Activated CD8-positive, alpha-beta memory T cell treated with anti-CD3 and anti-CD28 coated beads, Interleukin-2, amount 10 ng/mL, durations not matched to agents 7 days and 5 days (primary cell): ENCODE measurements at regions not wholly inside any gene's neighbourhood (a gene's known extent, or its start where the extent isn't known, plus 50 kb on each side); places are given as distances from the start of the nearest gene placed in this dataset.

Source experiments
- ATAC-seq: fragments of 150-1000 bp; cut with Tn5 transposase; one replicate; pipeline ENCODE4 v1.10.0; 2021; ENCODE audit warnings: moderate library complexity
- CTCF ChIA-PET: fragments of 350-600 bp; sonication (Branson Sonifier 250); formaldehyde crosslinking; loops from one replicate; lab custom pipeline; 2021; ENCODE audit warnings: antibody characterized with exemption; lab: Charles Lee
- DNase-seq: peaks from one replicate; pipeline ENCODE4 v3.0.0-alpha.2; 2020
- H3K27ac Mint-ChIP-seq: one replicate; pipeline ENCODE4 v1.8.0; 2021; ENCODE audit warnings: mild to moderate bottlenecking, mixed read lengths
- H3K27me3 Mint-ChIP-seq: one replicate; pipeline ENCODE4 v1.8.0; 2021; ENCODE audit warnings: mixed read lengths
- H3K36me3 Mint-ChIP-seq: one replicate; pipeline ENCODE4 v1.8.0; 2021; ENCODE audit warnings: mild to moderate bottlenecking, mixed read lengths
- H3K4me1 Mint-ChIP-seq: one replicate; pipeline ENCODE4 v1.8.0; 2021; ENCODE audit warnings: mixed read lengths
- H3K4me3 Mint-ChIP-seq: one replicate; pipeline ENCODE4 v1.8.0; 2021; ENCODE audit warnings: mild to moderate bottlenecking, moderate library complexity, mixed read lengths
- H3K9me3 Mint-ChIP-seq: one replicate; pipeline ENCODE4 v1.8.0; 2022; ENCODE audit warnings: low read depth, mixed read lengths

DNA sequence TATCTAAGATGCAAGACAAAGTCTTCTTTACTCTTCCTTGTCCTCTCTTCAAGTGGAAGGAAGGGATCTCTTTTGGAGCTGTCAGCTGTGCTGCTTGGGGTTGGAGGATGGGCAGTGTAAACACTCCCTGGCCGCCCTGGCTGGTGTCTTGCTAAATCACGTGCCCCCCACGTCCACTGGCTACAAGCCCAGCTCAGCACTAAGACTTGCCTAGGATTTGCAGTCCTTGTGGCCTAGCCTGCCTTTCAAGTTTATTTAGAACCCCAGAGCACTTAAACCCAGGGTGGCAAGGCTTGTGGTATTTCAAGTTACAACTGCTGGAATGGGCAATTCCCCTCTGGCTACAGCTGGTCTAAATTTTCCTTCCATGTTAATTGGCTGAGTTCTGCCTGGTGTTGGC is 272.4 kb upstream of the MYO3A start:
- DNase-seq: no peak
- Mint-ChIP-seq H3K4me1 (no peaks in the 10 kb centered on the region), H3K9me3 (no peaks in the 10 kb centered on the region), H3K27ac (no peak overlapping the region), H3K4me3 (no peak overlapping the region), H3K36me3 (no peaks in the 10 kb centered on the region), H3K27me3 (no peaks in the 10 kb centered on the region)
- CTCF ChIA-PET: no interaction called here
- no peak for ATAC-seq

DNA sequence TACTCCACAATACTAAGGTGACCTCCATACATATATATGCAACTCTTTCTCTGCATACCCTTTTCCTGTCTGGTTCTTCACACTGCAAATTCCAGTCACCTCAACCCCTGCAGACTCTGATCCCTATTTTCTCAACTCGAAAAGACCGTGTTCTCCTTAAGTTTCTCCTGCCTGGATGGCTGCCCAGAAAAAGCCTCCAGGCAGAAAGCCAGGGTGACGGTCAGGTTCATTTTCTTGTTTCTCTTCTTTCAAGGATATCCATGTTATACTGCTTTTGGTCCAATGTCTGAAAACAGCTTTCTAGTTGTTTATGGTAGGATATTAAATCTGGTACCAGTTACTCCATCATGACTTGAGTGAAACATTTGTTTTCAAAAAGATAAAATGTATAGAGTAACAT is 267.8 kb upstream of the MYO3A start:
- no peaks in the 10 kb centered on the region for H3K4me1 Mint-ChIP-seq
- H3K36me3 Mint-ChIP-seq: no peaks in the 10 kb centered on the region
- H3K9me3 Mint-ChIP-seq: no peaks in the 10 kb centered on the region
- H3K4me3 Mint-ChIP-seq: no peak overlapping the region
- ATAC-seq (no peak), DNase-seq (no peak)
- CTCF ChIA-PET: no interaction called here
- H3K27ac Mint-ChIP-seq: no peak overlapping the region
- H3K27me3 Mint-ChIP-seq: no peaks in the 10 kb centered on the region

DNA sequence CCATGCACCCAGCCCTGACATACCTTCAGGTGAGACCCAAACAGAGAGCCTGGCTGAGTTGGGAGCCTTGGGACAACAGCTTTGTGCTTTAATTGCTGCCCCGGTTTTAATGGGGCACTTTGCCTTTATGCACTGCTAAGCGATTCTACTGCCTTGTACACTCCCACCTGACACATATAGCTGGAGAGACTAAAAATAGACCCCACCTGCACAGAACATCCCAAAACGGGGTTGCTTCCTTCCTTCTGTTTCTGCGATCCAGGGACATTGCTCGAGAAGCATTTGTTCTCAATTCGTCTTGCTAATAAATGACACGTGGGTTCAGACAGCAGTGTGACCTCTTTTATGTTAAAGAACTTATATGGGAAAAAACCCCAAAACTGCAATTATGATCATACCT is 258.8 kb upstream of the MYO3A start:
- no peaks in the 10 kb centered on the region for H3K36me3 Mint-ChIP-seq
- H3K4me1 Mint-ChIP-seq: no peaks in the 10 kb centered on the region
- DNase-seq (no peak), ATAC-seq (no peak)
- peaks cover 3% of the 10 kb centered on the region for H3K9me3 Mint-ChIP-seq
- no peak overlapping the region for H3K4me3 Mint-ChIP-seq
- no peak overlapping the region for H3K27ac Mint-ChIP-seq
- CTCF ChIA-PET: no interaction called here
- H3K27me3 Mint-ChIP-seq: no peaks in the 10 kb centered on the region

DNA sequence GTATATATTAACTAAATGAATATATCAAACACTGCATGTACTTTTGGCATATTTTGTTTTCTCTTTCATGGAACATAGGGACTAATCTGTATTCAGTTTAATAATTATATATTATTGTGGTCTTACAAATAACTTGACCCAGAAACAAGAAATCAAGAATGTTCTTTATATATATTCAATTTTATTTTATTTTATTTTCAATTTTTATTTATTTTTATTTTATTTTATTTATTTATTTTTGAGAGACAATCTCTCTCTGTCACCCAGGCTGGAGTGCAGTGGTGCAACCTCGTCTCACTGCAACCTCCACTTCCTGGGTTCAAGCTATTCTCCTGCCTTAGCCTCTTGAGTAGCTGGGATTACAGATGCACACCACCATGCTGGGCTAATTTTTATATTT is 258.4 kb upstream of the MYO3A start:
- Mint-ChIP-seq H3K27me3 (no peaks in the 10 kb centered on the region), H3K27ac (no peak overlapping the region), H3K4me3 (no peak overlapping the region), H3K9me3 (peaks cover 3% of the 10 kb centered on the region), H3K4me1 (no peaks in the 10 kb centered on the region), H3K36me3 (no peaks in the 10 kb centered on the region)
- no peak for DNase-seq
- CTCF ChIA-PET: no interaction called here
- no peak for ATAC-seq

DNA sequence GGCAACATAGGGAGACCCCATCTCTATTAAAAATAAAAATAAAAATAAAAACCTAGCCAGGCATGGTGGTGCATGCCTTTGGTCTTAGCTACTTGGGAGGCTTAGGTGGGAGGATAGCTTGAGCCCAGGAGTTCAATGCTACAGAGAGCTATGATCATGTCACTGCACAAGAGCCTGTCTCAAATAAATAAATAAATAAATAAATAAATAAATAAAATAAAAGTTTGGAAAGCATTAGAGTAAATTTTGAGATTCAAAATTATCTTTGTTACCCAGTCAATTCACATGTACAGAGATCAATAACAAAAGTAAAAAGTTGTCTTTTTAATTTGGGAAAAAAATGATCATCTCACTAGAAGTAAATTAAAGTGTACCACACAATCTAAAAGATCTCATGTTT is 255.8 kb upstream of the MYO3A start:
- ATAC-seq (no peak), DNase-seq (no peak)
- no peaks in the 10 kb centered on the region for H3K4me1 Mint-ChIP-seq
- H3K4me3 Mint-ChIP-seq: no peak overlapping the region
- H3K36me3 Mint-ChIP-seq: no peaks in the 10 kb centered on the region
- no peaks in the 10 kb centered on the region for H3K27me3 Mint-ChIP-seq
- peaks cover 3% of the 10 kb centered on the region for H3K9me3 Mint-ChIP-seq
- CTCF ChIA-PET: no interaction called here
- no peak overlapping the region for H3K27ac Mint-ChIP-seq

DNA sequence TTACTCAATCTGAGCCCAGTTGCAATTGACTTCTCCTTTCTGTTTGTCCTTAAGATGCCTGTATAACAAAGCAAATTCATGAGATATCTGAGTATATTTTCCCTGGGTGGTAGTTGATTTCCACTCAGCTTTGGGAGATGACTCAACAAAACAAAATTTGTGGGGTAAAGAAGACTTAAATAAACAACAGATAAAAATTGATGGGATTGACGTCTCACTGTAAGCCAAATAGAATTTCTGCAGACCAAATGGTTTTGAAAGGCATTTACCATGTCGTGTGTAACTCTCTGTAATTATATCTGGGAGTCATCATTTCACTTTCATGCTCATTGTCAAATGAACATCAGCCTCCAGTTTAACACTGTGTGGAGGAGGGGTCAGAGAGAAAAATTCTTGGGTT is 255.4 kb upstream of the MYO3A start:
- Mint-ChIP-seq H3K4me3 (no peak overlapping the region), H3K4me1 (no peaks in the 10 kb centered on the region), H3K9me3 (peaks cover 3% of the 10 kb centered on the region), H3K27ac (no peak overlapping the region), H3K36me3 (no peaks in the 10 kb centered on the region), H3K27me3 (no peaks in the 10 kb centered on the region)
- no peak for ATAC-seq
- CTCF ChIA-PET: no interaction called here
- no peak for DNase-seq

DNA sequence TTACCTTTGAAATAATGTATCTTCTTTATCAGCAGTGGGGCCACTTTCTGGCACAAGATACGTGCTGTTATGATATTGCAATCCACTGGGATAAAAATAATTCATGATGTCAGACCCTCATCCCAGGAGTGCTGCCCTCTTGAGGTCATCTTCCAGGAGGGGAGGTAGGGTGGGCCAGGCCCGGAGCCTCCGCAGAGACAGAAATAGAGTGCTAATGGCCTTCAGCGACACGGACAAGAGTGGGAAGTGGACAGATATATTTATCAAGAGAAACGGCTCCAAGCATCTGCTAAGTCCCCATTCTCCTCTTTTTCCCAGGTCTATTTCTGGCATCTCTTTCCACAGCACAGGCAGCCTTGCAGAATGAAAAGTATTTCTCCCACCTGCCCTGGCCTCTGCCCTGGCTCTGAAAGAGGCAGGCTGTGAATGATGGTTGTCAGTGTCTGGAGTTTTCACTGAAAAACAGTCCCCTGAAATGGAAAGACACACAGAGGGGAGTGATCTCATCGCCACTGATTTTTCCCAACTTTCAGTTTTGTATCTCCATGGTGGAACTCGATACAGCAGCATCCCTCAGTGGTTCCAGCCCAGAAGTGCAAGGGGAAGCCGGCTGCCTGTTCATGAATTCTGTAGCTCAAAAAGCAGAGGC is 251.7 kb upstream of the MYO3A start:
- H3K4me3 Mint-ChIP-seq: no peak overlapping the region
- H3K27ac Mint-ChIP-seq: no peak overlapping the region
- DNase-seq: no peak
- no peaks in the 10 kb centered on the region for H3K4me1 Mint-ChIP-seq
- no peaks in the 10 kb centered on the region for H3K27me3 Mint-ChIP-seq
- CTCF ChIA-PET: no interaction called here
- no peaks in the 10 kb centered on the region for H3K9me3 Mint-ChIP-seq
- no peak for ATAC-seq
- no peaks in the 10 kb centered on the region for H3K36me3 Mint-ChIP-seq

DNA sequence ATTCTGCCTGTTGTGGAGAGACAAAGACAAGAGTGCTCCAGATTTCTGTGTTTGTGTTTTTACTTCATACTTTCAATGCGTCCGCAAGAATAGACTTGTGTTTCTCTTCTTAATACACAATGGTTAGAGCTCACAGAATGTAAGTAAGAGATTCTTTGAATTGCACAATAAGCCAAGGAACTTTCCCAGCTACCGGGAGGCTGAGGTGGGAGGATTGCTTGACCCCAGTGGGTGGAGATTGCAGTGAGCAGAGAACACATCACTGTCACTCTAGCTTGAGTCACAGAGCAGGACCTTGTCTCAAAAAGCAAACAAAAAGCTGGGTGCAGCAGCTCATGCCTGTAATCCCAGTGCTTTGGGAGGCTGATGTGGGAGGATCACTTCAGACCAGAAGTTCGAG is 250.7 kb upstream of the MYO3A start:
- ATAC-seq (no peak), DNase-seq (no peak)
- no peaks in the 10 kb centered on the region for H3K4me1 Mint-ChIP-seq
- CTCF ChIA-PET: no interaction called here
- H3K27ac Mint-ChIP-seq: no peak overlapping the region
- H3K36me3 Mint-ChIP-seq: no peaks in the 10 kb centered on the region
- H3K9me3 Mint-ChIP-seq: no peaks in the 10 kb centered on the region
- no peak overlapping the region for H3K4me3 Mint-ChIP-seq
- H3K27me3 Mint-ChIP-seq: no peaks in the 10 kb centered on the region

DNA sequence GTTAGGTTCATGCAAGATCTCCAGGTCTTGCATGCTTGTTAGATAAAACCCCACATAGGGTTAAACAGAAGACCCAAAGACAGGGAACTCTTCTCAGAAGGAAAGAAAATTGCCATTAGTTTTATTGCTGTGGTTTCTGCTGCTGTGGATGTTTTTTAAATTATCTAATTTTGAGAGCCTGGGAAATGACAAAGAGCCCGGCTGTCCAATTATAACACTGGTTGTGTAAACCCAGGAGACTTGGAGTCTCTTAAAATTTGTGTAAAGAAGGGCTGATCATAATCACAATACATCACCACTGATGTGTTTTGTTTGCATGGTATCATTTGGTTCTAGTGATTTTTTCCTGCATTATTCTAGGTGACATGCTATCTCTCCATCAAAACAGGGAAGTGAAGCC is 246.5 kb upstream of the MYO3A start:
- CTCF ChIA-PET: no interaction called here
- H3K9me3 Mint-ChIP-seq: no peaks in the 10 kb centered on the region
- H3K27ac Mint-ChIP-seq: no peak overlapping the region
- H3K36me3 Mint-ChIP-seq: no peaks in the 10 kb centered on the region
- no peaks in the 10 kb centered on the region for H3K4me1 Mint-ChIP-seq
- ATAC-seq (no peak), DNase-seq (no peak)
- no peaks in the 10 kb centered on the region for H3K27me3 Mint-ChIP-seq
- H3K4me3 Mint-ChIP-seq: no peak overlapping the region

DNA sequence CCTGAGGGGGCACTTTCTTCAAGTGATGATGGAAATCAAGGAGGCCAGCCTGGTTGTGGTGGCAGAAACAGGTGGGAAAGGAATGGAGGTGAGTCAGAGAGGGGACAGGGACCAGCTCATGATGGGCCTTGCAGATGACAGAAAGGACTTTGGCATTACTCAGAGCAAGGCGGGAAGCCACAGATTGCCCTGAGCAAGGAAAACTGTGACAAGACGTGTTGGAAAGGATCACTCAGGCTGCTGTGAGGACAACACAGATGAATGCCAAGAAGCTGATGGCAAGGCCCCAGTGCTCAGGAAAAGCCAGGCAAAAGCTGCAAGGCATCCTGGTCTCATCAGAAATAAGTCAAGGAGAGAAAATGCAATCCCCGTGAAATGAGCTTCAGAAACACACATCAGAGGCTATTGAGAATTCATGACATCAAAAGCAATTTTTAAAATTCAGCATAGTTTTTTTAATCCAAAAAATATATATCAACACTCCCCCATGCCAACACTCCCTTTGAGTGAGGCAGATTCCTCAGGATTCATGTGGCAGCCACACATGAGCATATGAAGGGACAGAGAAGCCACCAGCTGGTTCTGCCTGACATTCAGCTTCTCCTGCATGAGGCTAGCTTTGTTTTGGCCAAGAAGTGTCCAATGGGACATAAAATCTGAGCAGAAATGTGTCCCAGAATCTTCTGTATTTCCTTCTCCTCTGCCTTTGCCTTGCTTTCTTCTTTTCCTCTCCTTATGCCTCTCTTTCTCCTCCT is 244.5 kb upstream of the MYO3A start:
- CTCF ChIA-PET: no interaction called here
- Mint-ChIP-seq H3K27me3 (no peaks in the 10 kb centered on the region), H3K4me1 (no peaks in the 10 kb centered on the region), H3K27ac (no peak overlapping the region), H3K9me3 (no peaks in the 10 kb centered on the region), H3K4me3 (no peak overlapping the region), H3K36me3 (no peaks in the 10 kb centered on the region)
- DNase-seq: no peak
- no peak for ATAC-seq

DNA sequence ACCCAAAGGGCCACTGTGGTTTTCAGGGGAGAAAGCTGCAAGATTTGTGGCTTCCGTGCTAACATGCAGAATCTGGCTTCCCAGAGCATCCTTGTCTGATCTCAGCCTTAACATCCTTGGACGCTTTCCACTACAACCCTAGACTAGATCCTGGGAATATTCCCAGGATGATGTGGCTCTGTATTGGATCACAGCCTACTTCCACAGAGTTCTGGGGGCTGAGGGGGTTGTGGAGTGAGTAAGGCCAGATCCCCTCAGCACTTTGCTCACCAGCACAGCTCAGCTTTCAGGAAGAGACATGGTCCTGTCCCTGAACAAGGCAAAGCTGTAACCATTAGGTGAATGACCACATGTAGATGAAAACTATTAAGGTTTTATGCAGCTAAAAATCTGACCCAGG is 241.3 kb upstream of the MYO3A start:
- Mint-ChIP-seq H3K36me3 (no peaks in the 10 kb centered on the region), H3K27me3 (no peaks in the 10 kb centered on the region)

DNA sequence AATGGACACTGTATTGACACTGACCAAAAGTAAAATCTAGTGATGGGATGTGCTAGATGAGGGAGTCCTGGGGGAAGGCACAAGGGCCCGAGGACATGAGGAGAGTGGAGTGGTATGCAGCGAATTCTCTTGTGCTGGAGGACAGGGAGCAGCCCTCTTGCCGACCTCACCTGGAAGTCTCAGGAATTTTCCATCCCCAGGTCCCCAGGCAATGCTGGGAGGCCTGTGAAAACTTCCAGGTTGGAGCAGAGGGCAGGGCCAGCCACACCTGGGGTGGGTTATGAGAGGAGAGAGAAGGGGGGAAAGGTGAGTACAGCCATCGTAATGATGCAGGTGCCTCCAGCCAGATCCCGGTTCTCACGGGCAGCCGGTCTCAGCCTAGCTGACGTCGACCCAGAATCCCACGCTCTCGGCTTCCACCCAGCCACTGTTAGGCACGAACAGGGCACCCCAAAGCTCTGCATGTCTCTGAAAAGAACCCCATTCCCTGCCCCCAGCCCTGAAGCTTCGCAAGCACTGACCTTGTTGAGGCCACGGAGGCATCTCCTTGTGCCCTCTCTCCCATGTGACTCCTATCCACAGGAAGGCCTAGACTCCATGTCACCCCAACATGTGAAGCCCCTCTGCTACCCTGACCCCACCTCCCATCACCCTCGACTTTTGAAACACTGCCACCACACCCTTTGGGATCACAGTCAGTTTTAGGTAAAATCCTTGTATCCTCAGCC is 239.7 kb upstream of the MYO3A start:
- ATAC-seq (no peak), DNase-seq (no peak)
- Mint-ChIP-seq H3K36me3 (no peaks in the 10 kb centered on the region), H3K27ac (no peak overlapping the region), H3K4me3 (no peak overlapping the region), H3K9me3 (no peaks in the 10 kb centered on the region), H3K4me1 (peaks cover 3% of the 10 kb centered on the region), H3K27me3 (no peaks in the 10 kb centered on the region)
- CTCF ChIA-PET: no interaction called here

More for the DNA sequence above, 241.3 kb upstream of the MYO3A start:
- CTCF ChIA-PET: no interaction called here
- Mint-ChIP-seq H3K9me3 (no peaks in the 10 kb centered on the region), H3K4me3 (no peak overlapping the region), H3K27ac (no peak overlapping the region), H3K4me1 (peaks cover 3% of the 10 kb centered on the region)
- ATAC-seq (no peak), DNase-seq (no peak)

DNA sequence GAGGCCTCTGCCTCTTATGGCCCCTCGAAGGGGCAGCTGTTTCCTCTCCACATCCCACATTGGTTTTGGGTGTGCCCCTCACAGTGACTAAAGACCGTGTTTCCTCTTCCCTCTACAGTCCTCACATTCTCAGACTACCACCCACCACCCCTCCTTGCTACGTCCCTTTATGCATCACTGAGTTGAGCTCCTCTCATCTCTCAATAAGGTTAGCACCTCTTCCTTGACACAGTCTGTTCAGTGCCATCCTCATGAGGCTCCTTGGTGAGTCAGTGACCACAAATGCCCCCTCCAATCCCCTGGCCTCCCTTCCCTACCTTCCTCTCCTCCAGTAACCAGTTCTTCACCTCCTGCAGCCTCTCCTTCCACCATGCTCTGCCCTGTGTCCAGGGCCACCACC is 239.1 kb upstream of the MYO3A start:
- Mint-ChIP-seq H3K27ac (no peak overlapping the region), H3K4me1 (peaks cover 3% of the 10 kb centered on the region), H3K27me3 (no peaks in the 10 kb centered on the region), H3K9me3 (no peaks in the 10 kb centered on the region), H3K36me3 (no peaks in the 10 kb centered on the region), H3K4me3 (no peak overlapping the region)
- ATAC-seq: no peak
- DNase-seq: no peak
- CTCF ChIA-PET: no interaction called here

DNA sequence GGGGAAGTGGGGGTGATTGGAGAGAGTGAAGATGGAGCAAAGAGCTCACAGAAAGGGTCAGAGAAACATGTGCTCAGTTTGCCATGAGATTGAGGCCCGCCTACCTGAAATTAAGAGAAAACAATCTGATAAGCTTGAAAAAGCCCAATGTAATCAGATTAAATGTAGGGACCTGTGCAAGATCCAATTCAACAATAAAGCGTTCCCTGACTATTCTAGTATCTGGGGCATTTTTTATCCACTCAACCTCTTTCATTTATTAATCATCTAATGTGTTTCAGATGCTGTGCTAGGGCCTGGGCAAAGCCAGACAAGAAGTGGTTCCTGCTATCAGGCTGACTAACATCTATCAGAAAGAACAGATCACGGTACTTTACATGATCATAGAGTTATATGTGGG is 238.4 kb upstream of the MYO3A start:
- no peaks in the 10 kb centered on the region for H3K36me3 Mint-ChIP-seq
- H3K4me1 Mint-ChIP-seq: peaks cover 3% of the 10 kb centered on the region
- no peak overlapping the region for H3K4me3 Mint-ChIP-seq
- DNase-seq: no peak
- no peak for ATAC-seq
- CTCF ChIA-PET: no interaction called here
- H3K27me3 Mint-ChIP-seq: no peaks in the 10 kb centered on the region
- no peak overlapping the region for H3K27ac Mint-ChIP-seq
- no peaks in the 10 kb centered on the region for H3K9me3 Mint-ChIP-seq
